ENCODE measurements at regions not wholly inside any gene's neighbourhood (a gene's known extent, or its start where the extent isn't known, plus 50 kb on each side); places are given as distances from the start of the nearest gene placed in this dataset.

- H3K4me1 ChIP-seq, result no peaks in the 10 kb centered on the region
- H3K4me3 ChIP-seq, result no peak overlapping the region
- no peak overlapping the region for H3K27ac ChIP-seq
- TF ChIP-seq EP300 (IDR thresholded peaks at IDR 0.05) (no peak), CTCF (IDR thresholded peaks at IDR 0.05) (no peak), POLR2AphosphoS5 (IDR thresholded peaks at IDR 0.05) (no peak), POLR2A (IDR thresholded peaks at IDR 0.05) (no peak)
- no peak for DNase-seq
- H3K27me3 ChIP-seq, result no peaks in the 10 kb centered on the region
- H3K9me3 ChIP-seq, result peaks cover 0 to 7% (median 3%) of the 10 kb centered on the region in 4 donors
- 73 to 83% (median 76%) methylated on average over 4 of the region's 4 CpGs for WGBS, 5 donors
- H3K36me3 ChIP-seq, result no peaks in the 10 kb centered on the region
- intact Hi-C loops (cut with DNase I; ENCODE audit: low total_unique reads), result no loop called here
Observed at GRCh38 chr10:33534416-33534815, 199.9 kb upstream of the NRP1 start.

DNA sequence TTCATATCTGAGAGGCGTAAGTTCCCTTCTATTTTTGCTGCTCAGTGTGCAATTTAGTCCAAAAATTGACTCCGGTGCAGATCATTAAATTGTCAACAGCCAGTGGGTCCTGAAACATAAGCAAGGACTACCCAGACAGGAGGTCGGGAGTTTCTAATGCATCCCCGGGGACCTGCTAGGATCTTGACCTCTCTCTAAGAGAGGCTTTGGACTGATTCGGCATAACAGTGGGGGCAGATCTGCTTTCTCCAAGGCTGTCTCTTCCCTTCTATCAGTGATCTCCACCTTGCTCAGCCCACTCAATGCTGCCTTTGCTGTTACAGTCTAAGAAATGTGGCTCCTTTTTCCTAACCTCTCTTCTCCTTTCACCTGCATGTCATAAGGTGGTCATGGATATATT, 199.1 kb upstream of the NRP1 start:
- H3K27me3 ChIP-seq, result no peaks in the 10 kb centered on the region
- no peak overlapping the region for H3K27ac ChIP-seq
- H3K4me1 ChIP-seq, result no peaks in the 10 kb centered on the region
- intact Hi-C loops (cut with DNase I; ENCODE audit: low total_unique reads), result no loop called here
- H3K9me3 ChIP-seq, result peaks cover 0 to 7% (median 3%) of the 10 kb centered on the region in 4 donors
- H3K36me3 ChIP-seq, result no peaks in the 10 kb centered on the region
- no peak overlapping the region for H3K4me3 ChIP-seq
- TF ChIP-seq EP300 (IDR thresholded peaks at IDR 0.05) (no peak), POLR2A (IDR thresholded peaks at IDR 0.05) (no peak), POLR2AphosphoS5 (IDR thresholded peaks at IDR 0.05) (no peak), CTCF (IDR thresholded peaks at IDR 0.05) (no peak)
- DNase-seq, result no peak
- WGBS, 5 donors, result 87 to 92% (median 88%) methylated on average over 5 of the region's 5 CpGs

- Histone ChIP-seq H3K36me3 (no peaks in the 10 kb centered on the region), H3K4me1 (no peaks in the 10 kb centered on the region), H3K27ac (no peak overlapping the region), H3K9me3 (peaks cover 0 to 7% (median 3%) of the 10 kb centered on the region in 4 donors), H3K27me3 (no peaks in the 10 kb centered on the region), H3K4me3 (no peak overlapping the region)
- TF ChIP-seq POLR2AphosphoS5 (IDR thresholded peaks at IDR 0.05), result no peak
- 83 to 90% (median 86%) methylated on average over 7 of the region's 7 CpGs for WGBS, 5 donors
- intact Hi-C loops (cut with DNase I; ENCODE audit: low total_unique reads), result no loop called here
- DNase-seq, result no peak
Observed at GRCh38 chr10:33532901-33533300, 198.4 kb upstream of the NRP1 start.

DNA sequence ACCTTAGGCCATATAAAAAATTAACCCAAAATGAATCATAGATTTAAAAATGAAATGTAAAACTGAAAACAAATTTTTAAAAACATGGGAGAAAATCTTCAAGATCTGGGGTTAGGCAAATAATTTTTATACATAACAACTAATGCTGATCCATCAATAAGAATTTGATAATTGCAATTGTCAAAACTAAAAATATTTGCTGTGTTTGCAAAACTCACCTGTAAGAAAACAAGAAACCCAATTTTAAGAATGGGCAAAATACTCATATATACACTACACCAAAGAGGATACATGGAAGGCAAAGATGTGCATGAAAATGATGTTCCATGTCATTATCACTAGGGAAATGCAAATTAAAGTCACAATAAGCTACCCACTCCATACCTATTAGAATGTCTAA, 194.8 kb upstream of the NRP1 start:
- no peak overlapping the region for H3K27ac ChIP-seq
- H3K4me3 ChIP-seq, result no peak overlapping the region
- intact Hi-C loops (cut with DNase I; ENCODE audit: low total_unique reads), result no loop called here
- no peaks in the 10 kb centered on the region for H3K36me3 ChIP-seq
- peaks cover 0 to 7% (median 3%) of the 10 kb centered on the region in 4 donors for H3K9me3 ChIP-seq
- no peak for TF ChIP-seq POLR2A (IDR thresholded peaks at IDR 0.05)
- no peak for TF ChIP-seq CTCF (IDR thresholded peaks at IDR 0.05)
- no peak for TF ChIP-seq POLR2AphosphoS5 (IDR thresholded peaks at IDR 0.05)
- no peak for TF ChIP-seq EP300 (IDR thresholded peaks at IDR 0.05)
- DNase-seq, result no peak
- no peaks in the 10 kb centered on the region for H3K4me1 ChIP-seq
- no peaks in the 10 kb centered on the region for H3K27me3 ChIP-seq

GRCh38 chr10:33524966-33525365, 190.5 kb upstream of the NRP1 start:
- TF ChIP-seq EP300 (IDR thresholded peaks at IDR 0.05) (no peak), POLR2AphosphoS5 (IDR thresholded peaks at IDR 0.05) (no peak), POLR2A (IDR thresholded peaks at IDR 0.05) (no peak), CTCF (IDR thresholded peaks at IDR 0.05) (no peak)
- Histone ChIP-seq H3K27me3 (no peaks in the 10 kb centered on the region), H3K4me1 (no peaks in the 10 kb centered on the region), H3K27ac (no peak overlapping the region), H3K9me3 (peaks cover 0 to 4% (median 0%) of the 10 kb centered on the region in 4 donors), H3K4me3 (no peak overlapping the region), H3K36me3 (no peaks in the 10 kb centered on the region)
- DNase-seq, result no peak
- 76 to 91% (median 78%) methylated on average over 4 of the region's 4 CpGs for WGBS, 5 donors
- intact Hi-C loops (cut with DNase I; ENCODE audit: low total_unique reads), result no loop called here

Measured in stomach (tissue), 8 donors.